Endothelial cell of umbilical vein (primary cell): ENCODE measurements at regions not wholly inside any gene's neighbourhood (a gene's known extent, or its start where the extent isn't known, plus 50 kb on each side); places are given as distances from the start of the nearest gene placed in this dataset.

Experiments used
- BruUV-seq: library from RNA; stranded (reverse); fragments of 400-500 nt; replicated peaks from 2 replicates; lab custom pipeline; 2021; lab: Mats Ljungman, UMichigan
- CTCF ChIA-PET: fragments of 300-600, 350-600 bp; sonication (Branson Sonifier 250); formaldehyde crosslinking; loops from one replicate; lab custom pipeline; 2021; ENCODE audit warnings: antibody characterized with exemption, inconsistent platforms; lab: Charles Lee
- POLR2A ChIA-PET: fragments of 300-600, 350-600 bp; sonication (Branson Sonifier 250); formaldehyde crosslinking; loops from one replicate; lab custom pipeline; 2021; ENCODE audit warnings: antibody characterized with exemption, inconsistent platforms; lab: Charles Lee
- DNase-seq: peaks from one replicate; pipeline ENCODE4 v3.0.0-alpha.2; 2011; ENCODE audit warnings: low read depth, low spot score
- FAIRE-seq: peaks from 2 replicates; lab custom pipeline; 2011; peaks lifted over from hg19 to GRCh38; lab: Jason Lieb, UNC
- H2AFZ ChIP-seq: 2 replicates; pipeline ENCODE4 v1.6.0; 2012; ENCODE audit warnings: low read depth, low read length, control low read depth, inconsistent platforms
- H3K27ac ChIP-seq: 2 replicates; pipeline ENCODE4 v1.5.1; 2011; ENCODE audit warnings: low read depth, mild to moderate bottlenecking, control low read depth, low read length, moderate library complexity; ENCODE audit not compliant: insufficient read depth
- H3K27me3 ChIP-seq, 2 experiments: 2 replicates each; pipeline versions ENCODE4 v1.6.0 to v1.6.1; 2011; ENCODE audit warnings: low read length in 2 of 2, mixed read lengths in 1 of 2; ENCODE audit not compliant: control insufficient read depth in 2 of 2, insufficient read depth in 2 of 2
- H3K36me3 ChIP-seq, 2 experiments: 2 replicates in 1 of 2; 3 replicates in 1 of 2; pipeline ENCODE4 v1.5.1; 2011; ENCODE audit warnings: low read length in 2 of 2, mild to moderate bottlenecking in 1 of 2, moderate library complexity in 1 of 2; ENCODE audit not compliant: control insufficient read depth in 2 of 2, insufficient read depth in 2 of 2; ENCODE audit errors: extremely low read depth in 1 of 2
- H3K4me1 ChIP-seq: 3 replicates; pipeline ENCODE4 v1.5.1; 2011; ENCODE audit warnings: mild to moderate bottlenecking, low read length; ENCODE audit not compliant: control insufficient read depth, insufficient read depth; ENCODE audit errors: extremely low read depth
- H3K4me2 ChIP-seq: 2 replicates; pipeline ENCODE4 v1.6.1; 2011; ENCODE audit warnings: low read length, control low read depth, mixed read lengths; ENCODE audit not compliant: insufficient read depth
- H3K4me3 ChIP-seq, 3 experiments: fragments of 200-600 bp in 1 of 3; sonication (generic), shearing (Covaris generic) in 1 of 3; replicated peaks in 1 of 3; 2 replicates each; pipeline ENCODE4 v1.5.1; 2011 to 2016; ENCODE audit warnings: control low read depth in 3 of 3, low read length in 3 of 3, mild to moderate bottlenecking in 2 of 3, inconsistent platforms in 1 of 3, low read depth in 1 of 3, moderate library complexity in 1 of 3; ENCODE audit not compliant: insufficient read depth in 1 of 3
- H3K79me2 ChIP-seq: 2 replicates; pipeline ENCODE4 v1.6.0; 2012; ENCODE audit warnings: low read length, inconsistent platforms; ENCODE audit not compliant: control insufficient read depth, insufficient read depth
- H3K9ac ChIP-seq: replicated peaks from 2 replicates; pipeline ENCODE3; 2011; ENCODE audit warnings: low read length, control low read depth; ENCODE audit not compliant: insufficient read depth; ENCODE audit errors: extremely low read depth
- H3K9me1 ChIP-seq: replicated peaks from 3 replicates; pipeline ENCODE4 v1.6.0; 2011; ENCODE audit warnings: mild to moderate bottlenecking, low read length; ENCODE audit not compliant: control insufficient read depth, insufficient read depth; ENCODE audit errors: extremely low read depth
- H3K9me3 ChIP-seq: replicated peaks from 2 replicates; pipeline ENCODE4 v1.5.1; 2012; ENCODE audit warnings: low read length, inconsistent platforms; ENCODE audit not compliant: control insufficient read depth, insufficient read depth
- H4K20me1 ChIP-seq: replicated peaks from 2 replicates; pipeline ENCODE3; 2011; ENCODE audit warnings: mild to moderate bottlenecking, low read length; ENCODE audit not compliant: control insufficient read depth, insufficient read depth; ENCODE audit errors: extremely low read depth
- EZH2 ChIP-seq: IDR thresholded peaks from 2 replicates; pipeline ENCODE4 v1.6.1; 2012; ENCODE audit warnings: borderline replicate concordance, low read depth, mild to moderate bottlenecking, moderate library complexity, low read length, inconsistent platforms; ENCODE audit not compliant: severe bottlenecking
- FOS ChIP-seq: IDR thresholded peaks from 2 replicates; pipeline ENCODE4 v1.6.1; 2011; ENCODE audit warnings: mild to moderate bottlenecking, low read length, moderate library complexity, borderline replicate concordance; ENCODE audit not compliant: insufficient read depth
- GATA2 ChIP-seq: IDR thresholded peaks from 2 replicates; pipeline ENCODE4 v1.7.0; 2011; ENCODE audit warnings: low read depth, mild to moderate bottlenecking, moderate library complexity, mixed read lengths, low read length; ENCODE audit not compliant: insufficient read length, insufficient read depth
- JUN ChIP-seq: IDR thresholded peaks from 2 replicates; pipeline ENCODE4 v1.6.1; 2011; ENCODE audit warnings: borderline replicate concordance, low read depth; ENCODE audit not compliant: insufficient read length, insufficient read depth
- MYC ChIP-seq: IDR thresholded peaks from one replicate; pipeline ENCODE4 v1.6.1; 2011; ENCODE audit warnings: mild to moderate bottlenecking, low read depth, low read length
- POLR2A ChIP-seq: IDR thresholded peaks from 2 replicates; pipeline ENCODE4 v1.6.1; 2012; ENCODE audit warnings: low read depth, mild to moderate bottlenecking, control low read depth, low read length
- POLR2AphosphoS5 ChIP-seq: IDR thresholded peaks from 2 replicates; pipeline ENCODE4 v1.6.1; 2012; ENCODE audit warnings: low read depth, mild to moderate bottlenecking, control low read depth, low read length, moderate library complexity; ENCODE audit not compliant: insufficient read depth
- dilution Hi-C: fragments of 300-500 bp; cut with MboI; formaldehyde crosslinking; loops from one replicate; pipeline ENCODE4 v1.15.0; 2019; ENCODE audit warnings: low sequenced_read_pairs; ENCODE audit not compliant: extremely low pct_ligation_motif_present
- intact Hi-C: fragments of 100-400 bp; cut with micrococcal nuclease; formaldehyde crosslinking; loops from one replicate; pipeline ENCODE4 v1.10.0; 2022
- TF ChIP-seq, protein P1 (sequence below), 2 donors: IDR thresholded peaks; 1 replicate in 1 of 2; 2 replicates in 1 of 2; pipeline ENCODE4 v1.5.1; 2011; ENCODE audit warnings: low read length in 2 of 2, mild to moderate bottlenecking in 2 of 2, moderate library complexity in 2 of 2, control low read depth in 1 of 2, inconsistent platforms in 1 of 2, low read depth in 1 of 2; ENCODE audit not compliant: insufficient read depth in 1 of 2; ENCODE audit errors: extremely low read depth in 1 of 2
- TF ChIP-seq, protein P2 (sequence below): IDR thresholded peaks from 2 replicates; pipeline ENCODE4 v1.6.1; 2011; ENCODE audit not compliant: insufficient read depth, insufficient read length

DNA sequence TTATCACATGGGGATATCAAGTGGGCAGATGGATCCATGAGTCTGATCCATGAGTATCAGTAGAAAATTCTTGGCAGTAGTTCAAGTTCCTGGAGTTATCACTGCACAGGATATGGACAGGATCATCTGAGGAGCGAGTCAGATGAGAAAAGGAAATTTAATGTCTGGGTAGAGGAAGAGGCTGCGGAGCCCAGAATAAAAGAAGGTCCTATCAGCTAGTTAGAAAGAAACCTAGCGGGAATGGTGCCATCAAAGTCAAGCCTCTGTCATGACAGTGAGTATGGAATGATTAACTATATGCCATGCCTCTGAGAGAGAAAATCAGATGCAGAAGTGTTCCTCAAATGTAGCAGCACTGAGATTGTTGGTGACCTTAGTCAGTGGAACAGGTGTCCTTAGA, 248.1 kb downstream of the PIK3R1 start:
- Histone ChIP-seq H3K4me2 (no peak overlapping the region), H3K27me3 (peaks cover 2 to 12% of the 10 kb centered on the region in 2 experiments), H4K20me1 (no peaks in the 10 kb centered on the region), H3K79me2 (no peaks in the 10 kb centered on the region), H3K27ac (no peak overlapping the region), H3K9me1 (no peaks in the 10 kb centered on the region), H3K9ac (no peak overlapping the region), H3K36me3 (no peaks in the 10 kb centered on the region), H3K4me3 (no peak overlapping the region), H2AFZ (no peak overlapping the region), H3K9me3 (no peaks in the 10 kb centered on the region), H3K4me1 (no peaks in the 10 kb centered on the region)
- FAIRE-seq (no peak), DNase-seq (no peak)
- intact Hi-C loops = loop anchor here (5.0 kb wide), 1 partner anchor 499 kb away; no protein-coding TSS in a partner anchor
- POLR2A ChIA-PET = interaction anchor here (0.6 kb wide), 1 partner anchor 9 kb away, joined by 3 read pairs; no protein-coding TSS in a partner anchor
- no TSS peak for BruUV-seq
- no peak for TF ChIP-seq POLR2A
- TF ChIP-seq GATA2 = no peak
- TF ChIP-seq, protein P1, sequence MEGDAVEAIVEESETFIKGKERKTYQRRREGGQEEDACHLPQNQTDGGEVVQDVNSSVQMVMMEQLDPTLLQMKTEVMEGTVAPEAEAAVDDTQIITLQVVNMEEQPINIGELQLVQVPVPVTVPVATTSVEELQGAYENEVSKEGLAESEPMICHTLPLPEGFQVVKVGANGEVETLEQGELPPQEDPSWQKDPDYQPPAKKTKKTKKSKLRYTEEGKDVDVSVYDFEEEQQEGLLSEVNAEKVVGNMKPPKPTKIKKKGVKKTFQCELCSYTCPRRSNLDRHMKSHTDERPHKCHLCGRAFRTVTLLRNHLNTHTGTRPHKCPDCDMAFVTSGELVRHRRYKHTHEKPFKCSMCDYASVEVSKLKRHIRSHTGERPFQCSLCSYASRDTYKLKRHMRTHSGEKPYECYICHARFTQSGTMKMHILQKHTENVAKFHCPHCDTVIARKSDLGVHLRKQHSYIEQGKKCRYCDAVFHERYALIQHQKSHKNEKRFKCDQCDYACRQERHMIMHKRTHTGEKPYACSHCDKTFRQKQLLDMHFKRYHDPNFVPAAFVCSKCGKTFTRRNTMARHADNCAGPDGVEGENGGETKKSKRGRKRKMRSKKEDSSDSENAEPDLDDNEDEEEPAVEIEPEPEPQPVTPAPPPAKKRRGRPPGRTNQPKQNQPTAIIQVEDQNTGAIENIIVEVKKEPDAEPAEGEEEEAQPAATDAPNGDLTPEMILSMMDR (IDR thresholded peaks at IDR 0.05; ENCODE audit: extremely low read depth in 1 of 2, insufficient read depth in 1 of 2, low read depth in 1 of 2, low read length in 2 of 2) = no peak
- no peak for TF ChIP-seq EZH2
- no peak for TF ChIP-seq FOS
- TF ChIP-seq POLR2AphosphoS5 = no peak
- TF ChIP-seq MYC = no peak
- TF ChIP-seq, protein P2, sequence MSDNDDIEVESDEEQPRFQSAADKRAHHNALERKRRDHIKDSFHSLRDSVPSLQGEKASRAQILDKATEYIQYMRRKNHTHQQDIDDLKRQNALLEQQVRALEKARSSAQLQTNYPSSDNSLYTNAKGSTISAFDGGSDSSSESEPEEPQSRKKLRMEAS = no peak
- TF ChIP-seq JUN = no peak
- dilution Hi-C loops = no loop called here
- CTCF ChIA-PET = interaction anchor here (1.2 to 7.1 kb wide), 2 partner anchors 16 to 178 kb away, joined by 3 to 164 read pairs; no protein-coding TSS in a partner anchor
